Memory B cell (primary cell): ENCODE measurements at regions not wholly inside any gene's neighbourhood (a gene's known extent, or its start where the extent isn't known, plus 50 kb on each side); places are given as distances from the start of the nearest gene placed in this dataset.

Experiments
- ATAC-seq: fragments of 150-1000 bp; cut with Tn5 transposase; 2 replicates; pipeline ENCODE4 v1.10.0; 2021; ENCODE audit warnings: low read depth, mild to moderate bottlenecking, moderate library complexity
- DNase-seq, 2 donors: peaks; one replicate each; pipeline ENCODE4 v3.0.0; 2022; ENCODE audit warnings: low spot score in 2 of 2
- H3K27ac Mint-ChIP-seq: one replicate; pipeline ENCODE4 v1.8.0; 2022; ENCODE audit warnings: mild to moderate bottlenecking, moderate library complexity, mixed read lengths
- H3K27me3 Mint-ChIP-seq: one replicate; pipeline ENCODE4 v1.8.0; 2022; ENCODE audit warnings: mixed read lengths
- H3K36me3 Mint-ChIP-seq: one replicate; pipeline ENCODE4 v1.8.0; 2022; ENCODE audit warnings: mild to moderate bottlenecking, mixed read lengths
- H3K4me1 Mint-ChIP-seq: one replicate; pipeline ENCODE4 v1.8.0; 2022; ENCODE audit warnings: mixed read lengths
- H3K4me3 Mint-ChIP-seq: one replicate; pipeline ENCODE4 v1.8.0; 2022; ENCODE audit warnings: mild to moderate bottlenecking, moderate library complexity, mixed read lengths
- H3K9me3 Mint-ChIP-seq: one replicate; pipeline ENCODE4 v1.8.0; 2022; ENCODE audit warnings: mixed read lengths

DNA sequence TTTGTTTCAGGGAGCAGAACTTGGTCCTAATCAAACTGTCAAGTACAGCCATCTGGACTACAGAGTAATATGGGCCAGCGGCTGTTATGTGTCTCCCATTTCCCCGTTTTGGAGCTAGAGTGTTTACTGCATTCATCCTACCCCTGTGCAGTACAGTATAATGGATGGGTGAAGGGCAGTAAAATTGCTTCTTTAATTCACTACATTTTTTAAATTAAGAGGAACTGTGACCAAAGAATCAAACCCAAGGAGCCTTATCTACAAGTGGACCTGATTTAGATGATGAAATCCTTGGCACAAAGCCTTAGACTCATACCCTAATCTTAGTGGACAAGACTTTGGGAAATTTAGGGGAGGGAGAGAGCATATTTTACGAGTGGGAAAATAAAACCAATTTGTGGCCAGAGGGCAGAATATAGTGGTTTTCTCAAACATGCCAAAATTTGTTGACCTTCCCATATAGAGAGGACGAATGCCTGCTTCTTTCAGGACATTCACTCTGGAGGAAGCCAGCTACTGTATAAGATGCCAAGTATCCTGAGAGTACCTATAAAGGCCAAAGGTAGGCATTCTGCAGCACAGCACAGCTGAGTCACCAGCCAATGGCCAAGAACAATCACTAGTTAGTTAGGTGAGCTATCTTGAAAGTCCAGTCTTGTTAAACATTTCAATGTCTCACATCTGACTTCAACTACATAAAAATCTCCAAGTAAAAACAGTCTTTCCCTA lies 253.8 kb upstream of the KCNIP4 start:
- no peak overlapping the region for H3K4me3 Mint-ChIP-seq
- DNase-seq (no peak), ATAC-seq (no peak)
- no peak overlapping the region for H3K27ac Mint-ChIP-seq
- H3K36me3 Mint-ChIP-seq, result no peaks in the 10 kb centered on the region
- H3K4me1 Mint-ChIP-seq, result no peaks in the 10 kb centered on the region
- H3K27me3 Mint-ChIP-seq, result no peaks in the 10 kb centered on the region
- no peaks in the 10 kb centered on the region for H3K9me3 Mint-ChIP-seq

GRCh38 chr4:22201256-22201655 lies 252.7 kb upstream of the KCNIP4 start:
- H3K27me3 Mint-ChIP-seq, result no peaks in the 10 kb centered on the region
- DNase-seq (no peak), ATAC-seq (no peak)
- H3K4me1 Mint-ChIP-seq, result no peaks in the 10 kb centered on the region
- H3K27ac Mint-ChIP-seq, result no peak overlapping the region
- H3K4me3 Mint-ChIP-seq, result no peak overlapping the region
- H3K9me3 Mint-ChIP-seq, result no peaks in the 10 kb centered on the region
- H3K36me3 Mint-ChIP-seq, result no peaks in the 10 kb centered on the region

- H3K4me3 Mint-ChIP-seq, result no peak overlapping the region
- ATAC-seq (no peak), DNase-seq (no peak)
- no peak overlapping the region for H3K27ac Mint-ChIP-seq
- H3K4me1 Mint-ChIP-seq, result no peaks in the 10 kb centered on the region
- no peaks in the 10 kb centered on the region for H3K36me3 Mint-ChIP-seq
- H3K27me3 Mint-ChIP-seq, result no peaks in the 10 kb centered on the region
- no peaks in the 10 kb centered on the region for H3K9me3 Mint-ChIP-seq
Measured at GRCh38 chr4:22196551-22196950, 248.0 kb upstream of the KCNIP4 start.

DNA sequence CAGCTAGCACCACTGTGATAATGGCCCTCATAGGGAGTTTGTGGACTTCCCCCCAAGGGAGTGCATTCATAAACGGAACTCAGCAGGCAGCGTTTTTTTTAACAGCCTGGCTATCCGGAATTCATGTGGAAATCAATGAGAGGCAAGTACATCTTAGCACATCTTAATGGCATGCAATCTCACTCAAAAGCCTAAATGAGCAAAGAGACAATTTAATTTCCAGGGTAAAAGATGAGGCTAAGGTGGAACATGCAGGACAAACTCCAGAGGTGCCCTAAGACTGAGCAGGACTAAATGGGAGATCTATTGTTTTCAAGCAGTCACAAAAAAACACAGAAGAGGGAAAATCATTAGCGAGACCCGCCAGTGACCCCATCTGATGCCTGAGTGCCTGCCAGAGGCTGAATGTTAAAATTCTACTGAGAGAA lies 243.5 kb upstream of the KCNIP4 start:
- H3K9me3 Mint-ChIP-seq, result no peaks in the 10 kb centered on the region
- no peak overlapping the region for H3K4me3 Mint-ChIP-seq
- DNase-seq, result no peak
- no peak overlapping the region for H3K27ac Mint-ChIP-seq
- no peaks in the 10 kb centered on the region for H3K27me3 Mint-ChIP-seq
- no peaks in the 10 kb centered on the region for H3K4me1 Mint-ChIP-seq
- ATAC-seq, result no peak
- no peaks in the 10 kb centered on the region for H3K36me3 Mint-ChIP-seq

DNA sequence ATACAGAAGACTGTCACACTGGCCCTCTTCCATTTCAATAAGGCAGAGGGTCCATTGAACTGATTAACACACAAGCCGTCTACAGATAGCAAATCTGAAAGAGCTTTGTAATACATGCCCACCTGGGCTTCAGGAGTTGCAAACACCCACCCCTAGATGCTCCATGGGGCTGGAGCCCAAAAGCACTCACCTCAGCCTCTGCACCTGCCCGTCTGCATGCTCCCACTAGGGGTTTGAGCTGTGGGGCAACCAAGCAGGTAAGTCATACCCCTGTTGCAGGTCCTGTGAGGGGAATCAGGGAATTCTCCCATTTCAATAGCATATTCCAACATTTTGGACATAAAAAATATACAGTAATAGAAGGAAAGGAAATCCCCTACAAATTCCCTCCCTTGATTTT lies 243.0 kb upstream of the KCNIP4 start:
- no peak for DNase-seq
- Mint-ChIP-seq H3K27me3 (no peaks in the 10 kb centered on the region), H3K36me3 (no peaks in the 10 kb centered on the region), H3K4me1 (no peaks in the 10 kb centered on the region), H3K27ac (no peak overlapping the region), H3K4me3 (no peak overlapping the region), H3K9me3 (no peaks in the 10 kb centered on the region)
- ATAC-seq, result no peak

- no peaks in the 10 kb centered on the region for H3K27me3 Mint-ChIP-seq
- H3K27ac Mint-ChIP-seq, result no peak overlapping the region
- no peaks in the 10 kb centered on the region for H3K9me3 Mint-ChIP-seq
- no peak for DNase-seq
- no peak overlapping the region for H3K4me3 Mint-ChIP-seq
- no peaks in the 10 kb centered on the region for H3K36me3 Mint-ChIP-seq
- H3K4me1 Mint-ChIP-seq, result no peaks in the 10 kb centered on the region
- no peak for ATAC-seq
Measured at GRCh38 chr4:22190855-22191254, 242.3 kb upstream of the KCNIP4 start.

- H3K9me3 Mint-ChIP-seq, result no peaks in the 10 kb centered on the region
- no peak for ATAC-seq
Measured at GRCh38 chr4:22187203-22187820, 238.7 kb upstream of the KCNIP4 start.

GRCh38 chr4:22181736-22182135 lies 233.2 kb upstream of the KCNIP4 start:
- H3K27me3 Mint-ChIP-seq, result no peaks in the 10 kb centered on the region
- no peak for ATAC-seq
- H3K36me3 Mint-ChIP-seq, result no peaks in the 10 kb centered on the region
- H3K4me3 Mint-ChIP-seq, result no peak overlapping the region
- no peak overlapping the region for H3K27ac Mint-ChIP-seq
- no peak for DNase-seq
- H3K9me3 Mint-ChIP-seq, result peaks cover 8% of the 10 kb centered on the region
- no peaks in the 10 kb centered on the region for H3K4me1 Mint-ChIP-seq

More at GRCh38 chr4:22187203-22187820, 238.7 kb upstream of the KCNIP4 start:
- no peaks in the 10 kb centered on the region for H3K27me3 Mint-ChIP-seq
- H3K36me3 Mint-ChIP-seq, result no peaks in the 10 kb centered on the region
- H3K27ac Mint-ChIP-seq, result no peak overlapping the region
- H3K4me1 Mint-ChIP-seq, result no peaks in the 10 kb centered on the region
- no peak for DNase-seq
- H3K4me3 Mint-ChIP-seq, result no peak overlapping the region

- Mint-ChIP-seq H3K4me1 (no peaks in the 10 kb centered on the region), H3K9me3 (peaks cover 11% of the 10 kb centered on the region), H3K36me3 (no peaks in the 10 kb centered on the region), H3K4me3 (no peak overlapping the region), H3K27me3 (no peaks in the 10 kb centered on the region), H3K27ac (no peak overlapping the region)
- ATAC-seq, result no peak
- no peak for DNase-seq
Measured at GRCh38 chr4:22179124-22179874, 230.7 kb upstream of the KCNIP4 start.

GRCh38 chr4:22174640-22175039 lies 226.1 kb upstream of the KCNIP4 start:
- Mint-ChIP-seq H3K9me3 (peaks cover 9% of the 10 kb centered on the region), H3K36me3 (no peaks in the 10 kb centered on the region), H3K27ac (no peak overlapping the region), H3K27me3 (no peaks in the 10 kb centered on the region), H3K4me1 (no peaks in the 10 kb centered on the region), H3K4me3 (no peak overlapping the region)
- ATAC-seq, result no peak
- DNase-seq, result no peak

GRCh38 chr4:22170353-22170752 lies 221.8 kb upstream of the KCNIP4 start:
- Mint-ChIP-seq H3K4me3 (no peak overlapping the region), H3K36me3 (no peaks in the 10 kb centered on the region), H3K27ac (no peak overlapping the region), H3K9me3 (no peaks in the 10 kb centered on the region), H3K4me1 (no peaks in the 10 kb centered on the region), H3K27me3 (no peaks in the 10 kb centered on the region)
- DNase-seq, result no peak
- no peak for ATAC-seq

DNA sequence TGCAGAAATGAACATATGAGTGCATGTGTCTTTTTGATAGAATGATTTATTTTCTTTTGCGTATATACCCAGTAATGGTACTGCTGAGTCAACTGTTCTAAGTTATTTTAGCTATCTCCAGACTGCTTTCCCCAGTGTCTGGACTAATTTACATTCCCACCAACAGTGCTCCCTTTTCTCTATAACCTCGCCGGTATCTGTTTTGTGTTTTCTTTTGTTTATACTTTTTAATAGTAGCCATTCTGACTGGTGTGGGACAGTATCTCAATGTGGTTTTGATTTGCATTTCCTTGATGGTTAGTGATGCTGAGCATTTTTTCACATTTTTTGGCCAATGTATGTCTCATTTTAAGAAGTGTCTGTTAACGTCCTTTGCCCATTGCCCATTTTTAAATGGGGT lies 218.6 kb upstream of the KCNIP4 start:
- H3K27ac Mint-ChIP-seq, result no peak overlapping the region
- no peaks in the 10 kb centered on the region for H3K27me3 Mint-ChIP-seq
- H3K4me3 Mint-ChIP-seq, result no peak overlapping the region
- no peaks in the 10 kb centered on the region for H3K4me1 Mint-ChIP-seq
- ATAC-seq (no peak), DNase-seq (no peak)
- H3K36me3 Mint-ChIP-seq, result no peaks in the 10 kb centered on the region
- H3K9me3 Mint-ChIP-seq, result peaks cover 6% of the 10 kb centered on the region

GRCh38 chr4:22162454-22162853 lies 213.9 kb upstream of the KCNIP4 start:
- H3K9me3 Mint-ChIP-seq, result peaks cover 12% of the 10 kb centered on the region
- no peak overlapping the region for H3K4me3 Mint-ChIP-seq
- no peaks in the 10 kb centered on the region for H3K4me1 Mint-ChIP-seq
- ATAC-seq (no peak), DNase-seq (no peak)
- no peaks in the 10 kb centered on the region for H3K36me3 Mint-ChIP-seq
- H3K27ac Mint-ChIP-seq, result no peak overlapping the region
- H3K27me3 Mint-ChIP-seq, result no peaks in the 10 kb centered on the region

- no peak for DNase-seq
- no peak overlapping the region for H3K4me3 Mint-ChIP-seq
- no peak for ATAC-seq
- H3K36me3 Mint-ChIP-seq, result no peaks in the 10 kb centered on the region
- no peak overlapping the region for H3K27ac Mint-ChIP-seq
- no peaks in the 10 kb centered on the region for H3K4me1 Mint-ChIP-seq
- peaks cover 9% of the 10 kb centered on the region for H3K9me3 Mint-ChIP-seq
- no peaks in the 10 kb centered on the region for H3K27me3 Mint-ChIP-seq
Measured at GRCh38 chr4:22130741-22131140, 182.2 kb upstream of the KCNIP4 start.
